ENCODE measurements at regions not wholly inside any gene's neighbourhood (a gene's known extent, or its start where the extent isn't known, plus 50 kb on each side); places are given as distances from the start of the nearest gene placed in this dataset.

GRCh38 chr18:51651761-51652160 is 454.3 kb upstream of the MEX3C start:
- WGBS, 2 experiments: 91 to 95% methylated on average over 2 of the region's 2 CpGs
- Histone ChIP-seq H3K27me3 (ENCODE audit: control insufficient read depth, insufficient read depth, low read length, poor library complexity, severe bottlenecking) (no peaks in the 10 kb centered on the region), H3K36me3 (ENCODE audit: control insufficient read depth, insufficient read depth, low read length) (no peaks in the 10 kb centered on the region), H3K9me3 (ENCODE audit: control insufficient read depth, low read length) (no peaks in the 10 kb centered on the region), H3K4me1 (ENCODE audit: control insufficient read depth, insufficient read depth, low read length) (peaks cover 10% of the 10 kb centered on the region), H3K4me3 (ENCODE audit: insufficient read depth, low read depth, low read length) (no peak overlapping the region), H3K27ac (ENCODE audit: insufficient read depth, low read depth, low read length, poor library complexity, severe bottlenecking) (no peak overlapping the region)

GRCh38 chr18:51653507-51654213 is 456.2 kb upstream of the MEX3C start:
- H3K36me3 ChIP-seq (ENCODE audit: control insufficient read depth, insufficient read depth, low read length): no peaks in the 10 kb centered on the region
- H3K27ac ChIP-seq (ENCODE audit: insufficient read depth, low read depth, low read length, poor library complexity, severe bottlenecking): no peak overlapping the region
- peaks cover 10% of the 10 kb centered on the region for H3K4me1 ChIP-seq (ENCODE audit: control insufficient read depth, insufficient read depth, low read length)
- 87 to 97% methylated on average over 2 to 3 of the region's 3 CpGs for WGBS, 2 experiments
- H3K4me3 ChIP-seq (ENCODE audit: insufficient read depth, low read depth, low read length): no peak overlapping the region
- H3K9me3 ChIP-seq (ENCODE audit: control insufficient read depth, low read length): no peaks in the 10 kb centered on the region
- no peaks in the 10 kb centered on the region for H3K27me3 ChIP-seq (ENCODE audit: control insufficient read depth, insufficient read depth, low read length, poor library complexity, severe bottlenecking)

GRCh38 chr18:51654488-51655326 is 457.2 kb upstream of the MEX3C start:
- no peak overlapping the region for H3K27ac ChIP-seq (ENCODE audit: insufficient read depth, low read depth, low read length, poor library complexity, severe bottlenecking)
- H3K36me3 ChIP-seq (ENCODE audit: control insufficient read depth, insufficient read depth, low read length): no peaks in the 10 kb centered on the region
- peaks cover 10% of the 10 kb centered on the region for H3K4me1 ChIP-seq (ENCODE audit: control insufficient read depth, insufficient read depth, low read length)
- H3K9me3 ChIP-seq (ENCODE audit: control insufficient read depth, low read length): no peaks in the 10 kb centered on the region
- H3K4me3 ChIP-seq (ENCODE audit: insufficient read depth, low read depth, low read length): no peak overlapping the region
- H3K27me3 ChIP-seq (ENCODE audit: control insufficient read depth, insufficient read depth, low read length, poor library complexity, severe bottlenecking): no peaks in the 10 kb centered on the region
- 16 to 25% methylated on average over 10 of the region's 10 CpGs for WGBS, 2 experiments

GRCh38 chr18:51655327-51655698 is 457.8 kb upstream of the MEX3C start:
- H3K4me1 ChIP-seq (ENCODE audit: control insufficient read depth, insufficient read depth, low read length): peaks cover 10% of the 10 kb centered on the region
- no peak overlapping the region for H3K4me3 ChIP-seq (ENCODE audit: insufficient read depth, low read depth, low read length)
- 64 to 77% methylated on average over 2 of the region's 2 CpGs for WGBS, 2 experiments
- H3K27me3 ChIP-seq (ENCODE audit: control insufficient read depth, insufficient read depth, low read length, poor library complexity, severe bottlenecking): no peaks in the 10 kb centered on the region
- no peaks in the 10 kb centered on the region for H3K36me3 ChIP-seq (ENCODE audit: control insufficient read depth, insufficient read depth, low read length)
- H3K9me3 ChIP-seq (ENCODE audit: control insufficient read depth, low read length): no peaks in the 10 kb centered on the region
- no peak overlapping the region for H3K27ac ChIP-seq (ENCODE audit: insufficient read depth, low read depth, low read length, poor library complexity, severe bottlenecking)

- Histone ChIP-seq H3K4me1 (ENCODE audit: control insufficient read depth, insufficient read depth, low read length) (peaks cover 10% of the 10 kb centered on the region), H3K9me3 (ENCODE audit: control insufficient read depth, low read length) (no peaks in the 10 kb centered on the region), H3K36me3 (ENCODE audit: control insufficient read depth, insufficient read depth, low read length) (no peaks in the 10 kb centered on the region), H3K27ac (ENCODE audit: insufficient read depth, low read depth, low read length, poor library complexity, severe bottlenecking) (no peak overlapping the region), H3K27me3 (ENCODE audit: control insufficient read depth, insufficient read depth, low read length, poor library complexity, severe bottlenecking) (no peaks in the 10 kb centered on the region), H3K4me3 (ENCODE audit: insufficient read depth, low read depth, low read length) (no peak overlapping the region)
- 93 to 94% methylated on average over 9 to 12 of the region's 12 CpGs for WGBS, 2 experiments
Measured at GRCh38 chr18:51656249-51656648, 458.8 kb upstream of the MEX3C start.

- no peak overlapping the region for H3K4me3 ChIP-seq (ENCODE audit: insufficient read depth, low read depth, low read length)
- H3K36me3 ChIP-seq (ENCODE audit: control insufficient read depth, insufficient read depth, low read length): no peaks in the 10 kb centered on the region
- peaks cover 10% of the 10 kb centered on the region for H3K4me1 ChIP-seq (ENCODE audit: control insufficient read depth, insufficient read depth, low read length)
- H3K27ac ChIP-seq (ENCODE audit: insufficient read depth, low read depth, low read length, poor library complexity, severe bottlenecking): no peak overlapping the region
- 73 to 74% methylated on average over 4 of the region's 4 CpGs for WGBS, 2 experiments
- no peaks in the 10 kb centered on the region for H3K27me3 ChIP-seq (ENCODE audit: control insufficient read depth, insufficient read depth, low read length, poor library complexity, severe bottlenecking)
- no peaks in the 10 kb centered on the region for H3K9me3 ChIP-seq (ENCODE audit: control insufficient read depth, low read length)
Measured at GRCh38 chr18:51658436-51658835, 461.0 kb upstream of the MEX3C start.

- H3K27me3 ChIP-seq (ENCODE audit: control insufficient read depth, insufficient read depth, low read length, poor library complexity, severe bottlenecking): no peaks in the 10 kb centered on the region
- WGBS, 2 experiments: 79 to 84% methylated on average over 3 of the region's 3 CpGs
- no peak overlapping the region for H3K4me3 ChIP-seq (ENCODE audit: insufficient read depth, low read depth, low read length)
- peaks cover 5% of the 10 kb centered on the region for H3K4me1 ChIP-seq (ENCODE audit: control insufficient read depth, insufficient read depth, low read length)
- H3K36me3 ChIP-seq (ENCODE audit: control insufficient read depth, insufficient read depth, low read length): no peaks in the 10 kb centered on the region
- H3K9me3 ChIP-seq (ENCODE audit: control insufficient read depth, low read length): no peaks in the 10 kb centered on the region
- no peak overlapping the region for H3K27ac ChIP-seq (ENCODE audit: insufficient read depth, low read depth, low read length, poor library complexity, severe bottlenecking)
Measured at GRCh38 chr18:51659781-51660180, 462.3 kb upstream of the MEX3C start.

- Histone ChIP-seq H3K4me1 (ENCODE audit: control insufficient read depth, insufficient read depth, low read length) (peaks cover under 1% of the 10 kb centered on the region), H3K36me3 (ENCODE audit: control insufficient read depth, insufficient read depth, low read length) (no peaks in the 10 kb centered on the region), H3K27me3 (ENCODE audit: control insufficient read depth, insufficient read depth, low read length, poor library complexity, severe bottlenecking) (no peaks in the 10 kb centered on the region), H3K9me3 (ENCODE audit: control insufficient read depth, low read length) (no peaks in the 10 kb centered on the region), H3K4me3 (ENCODE audit: insufficient read depth, low read depth, low read length) (no peak overlapping the region), H3K27ac (ENCODE audit: insufficient read depth, low read depth, low read length, poor library complexity, severe bottlenecking) (no peak overlapping the region)
- 89 to 91% methylated on average over 2 of the region's 2 CpGs for WGBS, 2 experiments
Measured at GRCh38 chr18:51660188-51660715, 462.8 kb upstream of the MEX3C start.

- H3K27ac ChIP-seq (ENCODE audit: insufficient read depth, low read depth, low read length, poor library complexity, severe bottlenecking): no peak overlapping the region
- no peaks in the 10 kb centered on the region for H3K27me3 ChIP-seq (ENCODE audit: control insufficient read depth, insufficient read depth, low read length, poor library complexity, severe bottlenecking)
- H3K4me1 ChIP-seq (ENCODE audit: control insufficient read depth, insufficient read depth, low read length): peaks cover 12% of the 10 kb centered on the region
- no peak overlapping the region for H3K4me3 ChIP-seq (ENCODE audit: insufficient read depth, low read depth, low read length)
- H3K9me3 ChIP-seq (ENCODE audit: control insufficient read depth, low read length): no peaks in the 10 kb centered on the region
- WGBS, 2 experiments: 92 to 94% methylated on average over 3 of the region's 3 CpGs
- H3K36me3 ChIP-seq (ENCODE audit: control insufficient read depth, insufficient read depth, low read length): no peaks in the 10 kb centered on the region
Measured at GRCh38 chr18:51664236-51664635, 466.8 kb upstream of the MEX3C start.

GRCh38 chr18:51666763-51667191 is 469.3 kb upstream of the MEX3C start:
- Histone ChIP-seq H3K4me3 (ENCODE audit: insufficient read depth, low read depth, low read length) (no peak overlapping the region), H3K27ac (ENCODE audit: insufficient read depth, low read depth, low read length, poor library complexity, severe bottlenecking) (no peak overlapping the region), H3K4me1 (ENCODE audit: control insufficient read depth, insufficient read depth, low read length) (peaks cover 12% of the 10 kb centered on the region), H3K27me3 (ENCODE audit: control insufficient read depth, insufficient read depth, low read length, poor library complexity, severe bottlenecking) (no peaks in the 10 kb centered on the region), H3K36me3 (ENCODE audit: control insufficient read depth, insufficient read depth, low read length) (no peaks in the 10 kb centered on the region), H3K9me3 (ENCODE audit: control insufficient read depth, low read length) (no peaks in the 10 kb centered on the region)
- 34 to 36% methylated on average over 7 of the region's 7 CpGs for WGBS, 2 experiments

All from ectodermal cell (in vitro differentiated cells).